HG02759 (cell line): ENCODE measurements at regions not wholly inside any gene's neighbourhood (a gene's known extent, or its start where the extent isn't known, plus 50 kb on each side); places are given as distances from the start of the nearest gene placed in this dataset.

Experiments used
- ATAC-seq: cut with Tn5 transposase; IDR thresholded peaks from one replicate; pipeline ENCODE4 v1.9.1; 2021; ENCODE audit warnings: mild to moderate bottlenecking, moderate library complexity; ENCODE audit not compliant: unreplicated experiment

GRCh38 chr4:110289601-110290100, 91.2 kb upstream of the ELOVL6 start:
- ATAC-seq: no peak

DNA sequence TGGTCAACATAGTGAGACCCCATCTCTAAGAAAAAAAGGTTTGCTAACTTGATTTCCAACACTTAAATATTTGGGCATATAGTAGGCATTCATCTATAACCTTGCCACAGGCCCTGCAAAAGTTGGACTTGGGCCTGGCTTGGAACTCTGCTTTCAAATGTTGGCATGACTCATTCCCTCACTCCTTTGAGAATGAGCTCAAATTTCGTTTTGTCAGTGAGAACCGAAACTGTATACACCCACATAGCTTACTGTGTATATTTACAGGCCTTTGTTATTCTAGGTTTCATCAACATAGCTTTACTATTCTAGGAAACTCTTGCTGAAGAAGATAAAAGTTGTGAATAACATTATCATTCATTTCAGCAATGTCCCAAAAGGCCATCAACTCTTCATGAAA, 88.7 kb upstream of the ELOVL6 start:
- peak; percentile 100 for ATAC-seq

DNA sequence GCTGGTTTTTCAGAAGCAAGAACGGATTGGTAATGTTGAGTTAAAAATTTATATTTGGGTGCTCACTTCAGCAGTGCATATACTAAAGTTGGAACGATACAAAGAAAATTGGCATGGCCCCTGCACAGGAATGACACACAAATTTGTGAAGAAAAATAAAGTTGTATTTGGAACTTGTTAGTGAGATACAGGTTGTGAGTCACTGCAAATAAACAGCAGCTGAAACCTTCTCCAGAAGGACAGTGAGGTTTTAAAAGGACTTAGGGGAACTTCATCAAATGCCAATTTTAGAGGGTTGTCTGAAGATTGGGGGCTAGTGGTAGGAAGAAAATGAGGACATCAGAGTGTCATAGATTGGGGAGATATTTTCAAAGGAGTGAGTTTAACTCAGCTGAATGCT, 79.7 kb upstream of the ELOVL6 start:
- no peak for ATAC-seq

DNA sequence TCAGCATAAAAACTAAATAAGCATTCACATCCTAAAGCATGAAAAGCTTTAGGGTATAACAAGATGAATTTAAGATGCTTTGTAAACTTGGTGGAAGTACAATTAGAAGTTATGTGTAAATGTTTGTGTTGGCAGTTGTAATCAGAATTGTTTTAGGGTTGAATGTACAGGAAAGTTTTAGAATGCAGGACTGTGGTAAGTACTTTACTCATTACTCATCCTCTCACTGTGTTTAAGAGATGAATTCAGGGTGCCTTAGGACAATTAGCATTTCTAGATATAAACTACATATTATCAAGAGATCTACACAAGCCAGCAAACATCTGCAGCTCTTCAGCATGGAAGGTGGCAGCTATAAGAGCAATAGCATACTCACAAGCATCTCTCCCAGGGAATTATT, 77.5 kb upstream of the ELOVL6 start:
- ATAC-seq: no peak

GRCh38 chr4:110271986-110272385, 73.6 kb upstream of the ELOVL6 start:
- ATAC-seq: no peak

GRCh38 chr4:110270492-110271197, 72.2 kb upstream of the ELOVL6 start:
- ATAC-seq: no peak

DNA sequence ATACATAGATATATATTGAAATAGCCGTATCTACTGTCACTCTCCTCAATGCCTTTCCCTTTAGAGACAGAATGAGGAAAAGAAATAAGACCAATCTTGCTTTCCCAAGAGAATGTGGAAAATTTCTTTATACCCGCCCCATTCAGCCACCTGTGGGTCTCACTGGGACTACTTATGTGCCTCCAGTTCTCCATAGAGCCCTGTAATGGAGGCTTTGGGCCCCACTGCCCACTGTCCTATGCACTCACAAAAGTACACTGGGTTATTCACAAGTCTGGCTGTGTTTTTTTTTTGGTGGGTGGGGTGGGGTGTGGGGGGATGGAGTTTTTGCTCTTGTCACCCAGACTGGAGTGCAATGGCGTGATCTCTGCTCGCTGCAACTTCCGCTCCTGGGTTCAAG, 70.4 kb upstream of the ELOVL6 start:
- ATAC-seq: no peak

DNA sequence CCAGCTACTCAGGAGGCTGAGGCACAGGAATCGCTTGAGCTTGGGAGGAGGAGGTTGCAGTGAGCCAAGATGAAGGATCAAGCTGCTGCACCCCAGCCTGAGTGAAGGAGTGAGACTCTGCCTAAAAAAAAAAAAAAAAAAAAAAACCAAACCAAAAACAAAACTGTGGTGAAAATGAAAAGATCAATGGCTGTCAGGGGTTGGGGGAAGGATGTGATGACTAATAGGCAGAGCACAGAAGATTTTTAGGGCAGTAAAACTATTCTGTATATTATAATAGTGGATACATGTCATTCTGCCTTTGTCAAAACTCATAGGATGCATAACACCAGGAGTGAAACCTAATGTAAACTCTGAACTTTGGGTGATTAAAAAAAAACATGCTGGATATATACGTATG, 69.9 kb upstream of the ELOVL6 start:
- ATAC-seq: no peak

DNA sequence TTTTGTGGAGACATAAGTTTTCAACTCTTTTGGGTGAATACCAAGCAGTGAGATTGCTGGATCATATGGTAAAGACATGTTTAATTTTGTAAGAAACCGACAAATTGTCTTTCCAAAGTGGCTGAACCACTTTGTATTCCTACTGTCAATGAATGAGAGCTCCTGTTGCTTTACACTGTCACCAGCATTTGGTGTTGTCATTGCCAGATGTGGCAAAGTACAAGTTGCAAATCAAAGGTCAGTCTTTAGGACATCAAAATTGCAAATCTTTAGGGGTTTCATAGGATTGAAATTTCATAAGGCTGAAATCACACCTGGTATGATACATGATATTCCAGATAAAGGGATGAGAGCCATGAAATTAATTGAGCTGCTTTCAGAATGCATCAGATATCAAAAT, 67.7 kb upstream of the ELOVL6 start:
- no peak for ATAC-seq

GRCh38 chr4:110265001-110265400, 66.6 kb upstream of the ELOVL6 start:
- no peak for ATAC-seq

- no peak for ATAC-seq
Observed at GRCh38 chr4:110260299-110260698, 61.9 kb upstream of the ELOVL6 start.

GRCh38 chr4:110250023-110250387, 51.6 kb upstream of the ELOVL6 start:
- ATAC-seq: no peak

DNA sequence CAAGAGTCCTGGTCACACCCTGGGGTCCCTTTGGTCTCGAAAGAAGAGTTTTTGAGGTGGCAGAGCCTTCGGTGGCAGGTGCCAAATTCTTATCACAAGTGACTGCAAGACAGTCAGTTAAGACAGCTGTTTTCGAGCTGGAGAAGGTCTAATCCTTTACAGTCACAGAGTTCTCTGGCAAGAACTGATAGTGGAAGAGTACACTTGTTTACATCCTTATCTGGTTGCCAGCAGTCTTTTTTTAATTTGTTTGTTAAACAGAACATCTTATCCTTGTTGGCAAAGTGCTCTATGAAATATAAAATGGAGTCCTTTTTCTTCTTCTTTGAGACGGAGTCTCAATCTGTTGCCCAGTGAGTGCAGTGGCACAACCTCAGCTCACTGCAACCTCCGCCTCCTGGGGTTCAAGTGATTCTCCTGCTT, 50.4 kb upstream of the ELOVL6 start:
- ATAC-seq: no peak
